HG03045 (cell line): ENCODE measurements at regions not wholly inside any gene's neighbourhood (a gene's known extent, or its start where the extent isn't known, plus 50 kb on each side); places are given as distances from the start of the nearest gene placed in this dataset.
"Not testable (repeated sequence)": the region's sequence is repeated elsewhere in the genome, so short reads cannot be mapped to it uniquely, and the experiment has no call there.

Experiments
- ATAC-seq: cut with Tn5 transposase; IDR thresholded peaks from one replicate; pipeline ENCODE4 v1.9.1; 2021; ENCODE audit warnings: mild to moderate bottlenecking, moderate library complexity; ENCODE audit not compliant: unreplicated experiment

DNA sequence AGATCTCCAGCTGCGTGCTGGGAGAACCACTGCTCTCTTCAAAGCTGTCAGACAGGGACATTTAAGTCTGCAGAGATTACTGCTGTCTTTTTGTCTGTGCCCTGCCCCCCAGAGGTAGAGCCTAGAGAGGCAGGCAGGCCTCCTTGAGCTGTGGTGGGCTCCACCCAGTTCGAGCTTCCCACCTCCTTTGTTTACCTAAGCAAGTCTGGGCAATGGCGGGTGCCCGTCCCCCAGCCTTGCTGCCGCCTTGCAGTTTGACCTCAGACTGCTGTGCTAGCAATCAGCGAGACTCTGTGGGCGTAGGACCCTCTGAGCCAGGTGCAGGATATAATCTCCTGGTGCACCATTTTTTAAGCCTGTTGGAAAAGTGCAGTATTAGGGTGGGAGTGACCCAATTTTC, 128.6 kb downstream of the ACTR3 start:
- not testable (repeated sequence) for ATAC-seq

DNA sequence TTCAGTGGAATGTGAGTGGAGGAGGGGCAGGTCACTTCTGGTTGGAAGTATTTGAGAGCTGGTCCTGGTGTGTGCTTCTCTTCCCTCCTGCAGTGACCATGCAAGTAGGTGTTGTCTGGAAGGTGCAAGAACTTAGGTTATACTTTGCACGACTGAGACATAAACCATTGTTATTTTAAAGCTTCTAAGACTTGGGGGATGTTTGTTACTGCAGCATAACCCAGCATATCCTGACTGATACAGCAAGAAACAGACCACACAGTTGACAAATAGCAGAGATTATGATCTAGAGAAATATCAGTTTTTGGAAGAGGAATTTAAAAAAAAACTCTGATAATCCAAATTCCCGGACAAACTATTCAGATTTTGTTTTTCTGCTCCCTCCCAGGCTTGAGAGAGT, 130.8 kb downstream of the ACTR3 start:
- ATAC-seq, result no peak

DNA sequence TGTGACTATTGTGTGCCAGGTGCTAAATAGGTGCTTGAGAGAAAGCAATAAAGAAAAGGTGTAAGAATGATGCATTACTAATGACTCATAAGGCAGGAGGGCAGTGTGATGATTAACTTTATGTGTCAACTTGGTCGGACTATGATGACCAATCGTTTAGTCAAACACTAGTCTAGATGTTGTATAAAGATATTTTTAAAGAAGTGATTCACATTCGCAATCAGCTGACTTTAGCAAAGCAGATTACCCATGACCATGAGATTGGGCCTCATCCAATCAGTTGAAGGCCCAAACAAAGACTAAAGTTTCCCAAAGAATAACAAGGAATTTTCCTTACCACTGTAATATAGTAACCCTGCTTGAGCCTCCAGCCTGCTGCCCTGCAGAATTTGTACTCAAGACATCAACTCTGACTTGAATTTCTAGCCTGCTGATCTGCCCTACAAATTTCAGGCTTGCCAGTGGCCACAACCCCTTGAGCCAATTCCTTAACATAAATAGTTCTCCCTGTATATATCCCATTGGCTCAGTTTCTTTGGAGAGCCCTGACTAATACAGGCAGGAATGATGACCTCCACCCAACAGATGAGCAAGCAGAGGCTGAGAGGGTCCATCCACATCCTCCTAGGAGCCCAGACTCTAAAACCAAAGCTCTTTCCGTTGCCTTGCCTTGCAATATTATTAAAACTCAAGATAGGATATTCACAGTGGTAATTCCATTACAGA, 132.6 kb downstream of the ACTR3 start:
- ATAC-seq, result no peak

DNA sequence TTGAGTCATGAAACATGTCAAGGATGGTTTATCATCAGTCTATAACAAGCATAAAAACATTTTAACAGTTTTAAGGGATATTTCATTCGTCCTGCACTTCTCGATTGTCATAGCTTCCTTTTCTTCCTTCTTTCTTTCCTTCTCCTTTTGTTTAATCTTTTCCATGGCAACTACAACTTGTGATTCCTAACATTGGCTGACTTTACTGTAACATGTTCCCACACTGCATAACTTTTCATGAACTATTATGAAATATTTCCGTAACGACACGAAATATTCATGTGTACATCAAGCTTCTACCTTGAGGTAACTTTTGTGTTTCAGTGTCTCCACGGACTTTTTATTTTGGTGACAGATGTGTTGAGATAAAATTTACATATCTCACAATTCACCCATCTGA, 134.4 kb downstream of the ACTR3 start:
- ATAC-seq, result no peak

DNA sequence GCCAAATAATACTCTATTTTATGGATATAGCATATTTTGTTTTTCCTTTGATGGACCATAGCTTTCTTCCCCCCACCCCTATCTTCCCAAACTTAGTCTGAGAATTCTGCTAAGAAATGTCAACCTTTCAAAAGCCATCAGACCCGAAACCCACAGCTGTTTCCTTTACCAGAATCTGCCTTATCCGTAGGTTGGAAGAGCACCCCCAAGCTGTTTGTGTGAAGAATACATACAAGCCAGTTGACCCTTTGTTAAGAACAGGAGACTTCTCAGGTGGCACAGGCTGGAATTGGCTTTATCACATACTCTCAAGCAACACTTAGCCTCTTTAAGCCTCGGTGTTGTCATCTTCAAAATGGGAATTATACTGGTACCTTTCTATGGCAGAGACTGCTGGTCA, 135.1 kb downstream of the ACTR3 start:
- ATAC-seq, result no peak

DNA sequence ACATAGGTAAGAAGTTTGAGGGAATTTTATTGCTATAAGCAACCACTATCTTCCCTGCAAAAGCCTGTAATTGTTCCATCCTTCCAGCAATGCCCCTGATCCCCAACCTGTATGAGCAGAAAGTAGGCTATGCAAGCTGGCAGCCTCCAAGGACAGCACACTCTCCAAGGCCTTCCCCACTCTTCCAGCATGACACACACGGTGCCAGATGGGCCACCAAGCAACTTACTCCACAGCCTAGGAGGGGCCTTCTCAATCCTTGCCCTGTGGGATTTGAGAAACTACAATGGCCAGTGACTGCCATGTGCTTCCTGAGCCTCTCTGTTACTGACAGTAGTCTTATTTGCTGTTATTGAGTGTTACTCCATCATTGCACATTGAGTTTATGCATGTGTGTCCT, 137.5 kb downstream of the ACTR3 start:
- no peak for ATAC-seq

DNA sequence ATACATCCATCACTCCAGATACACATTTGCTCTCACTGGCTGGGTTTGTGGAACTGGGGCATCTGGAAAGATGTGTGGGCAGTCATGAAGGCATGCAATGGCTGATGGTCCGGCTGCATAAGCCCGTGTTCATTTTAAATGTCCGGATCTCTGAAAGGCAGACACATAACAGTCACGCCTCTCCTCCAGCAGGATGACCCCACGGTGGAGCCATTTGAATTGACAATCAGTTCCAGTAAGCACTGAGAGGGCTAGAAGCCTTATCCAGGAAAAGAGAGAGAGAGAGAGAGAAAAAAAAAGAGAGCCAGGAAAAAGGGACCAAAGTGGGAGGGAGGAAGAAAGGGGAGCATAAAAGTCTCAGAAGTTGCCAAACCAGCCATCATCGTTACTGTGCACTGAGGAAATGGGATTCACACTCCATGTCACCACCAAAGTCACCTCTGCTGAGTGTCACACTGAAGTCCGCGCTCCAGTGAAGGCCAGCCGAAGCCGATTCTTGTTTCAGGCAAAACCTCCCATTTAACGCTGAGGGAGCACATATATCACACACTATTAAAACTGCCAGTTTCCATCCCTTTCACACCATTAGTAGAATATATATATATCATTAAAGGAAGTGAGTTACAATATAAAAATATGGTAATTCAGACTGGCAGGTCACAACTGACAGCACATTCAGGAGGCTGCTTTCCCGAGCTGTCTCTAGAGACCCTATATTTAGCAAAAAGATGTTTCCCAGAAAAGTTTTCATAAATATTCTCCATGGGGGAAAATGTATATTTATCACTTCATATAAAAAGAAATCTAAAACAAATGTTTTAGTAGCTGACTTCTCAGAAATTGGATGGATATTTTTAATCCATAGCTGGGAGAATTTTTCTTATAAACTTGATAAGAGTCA, 142.0 kb downstream of the ACTR3 start:
- ATAC-seq, result no peak

DNA sequence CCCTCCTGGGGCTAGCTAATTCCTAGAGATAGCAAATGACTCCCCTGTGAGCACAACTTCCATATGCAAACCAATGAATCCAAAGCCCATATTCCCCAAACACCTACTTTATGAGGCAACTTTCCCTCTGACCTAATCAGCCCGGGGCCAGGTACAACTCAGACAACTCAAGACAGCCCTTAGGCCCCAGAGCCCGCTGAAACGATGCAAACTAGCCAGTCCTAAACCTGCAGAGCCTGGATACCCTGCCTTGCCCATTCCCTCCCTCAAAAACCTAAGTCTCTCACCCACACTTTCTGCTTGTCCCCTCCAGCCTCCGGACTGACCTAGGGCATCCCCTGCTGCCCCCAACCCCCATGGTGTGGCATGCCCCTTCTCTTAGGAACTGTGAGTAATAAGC, 142.8 kb downstream of the ACTR3 start:
- ATAC-seq, result no peak

DNA sequence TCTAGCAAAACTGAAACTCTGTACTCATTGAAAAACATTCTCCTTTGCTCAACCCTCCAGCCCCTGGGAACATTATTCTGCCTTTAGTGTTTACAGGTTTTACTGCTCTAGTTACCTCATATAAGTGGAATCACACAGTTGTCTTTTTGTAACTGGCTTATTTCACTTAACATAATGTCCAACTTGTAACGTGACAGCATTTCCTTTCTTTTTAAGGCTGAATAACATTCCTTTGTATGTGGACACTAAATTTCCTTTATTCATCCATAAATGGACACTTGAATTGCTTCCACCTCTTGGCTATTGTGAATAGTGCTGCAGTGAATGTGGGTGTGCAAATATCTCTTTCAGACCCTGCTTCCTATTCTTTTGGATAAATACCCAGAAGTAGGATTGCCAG, 144.9 kb downstream of the ACTR3 start:
- no peak for ATAC-seq

DNA sequence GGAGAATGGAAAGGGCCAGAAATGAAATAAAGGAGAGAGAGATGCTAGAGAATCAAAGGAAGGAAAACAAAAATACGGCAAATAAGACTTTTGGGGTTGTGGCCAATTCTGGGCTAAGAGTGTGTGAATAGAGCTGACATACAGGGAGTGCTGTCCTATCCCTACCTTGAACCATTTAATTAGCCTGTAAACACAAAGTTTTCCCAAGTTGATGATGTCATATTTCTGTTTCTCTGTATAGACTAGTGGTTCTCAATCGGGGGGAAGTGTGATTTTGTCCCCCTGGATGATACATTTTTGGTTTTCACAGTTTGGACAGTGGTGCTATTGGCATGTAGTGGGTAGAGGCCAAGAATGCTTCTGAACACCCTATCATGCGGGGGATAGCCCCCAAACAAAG, 148.8 kb downstream of the ACTR3 start:
- no peak for ATAC-seq

DNA sequence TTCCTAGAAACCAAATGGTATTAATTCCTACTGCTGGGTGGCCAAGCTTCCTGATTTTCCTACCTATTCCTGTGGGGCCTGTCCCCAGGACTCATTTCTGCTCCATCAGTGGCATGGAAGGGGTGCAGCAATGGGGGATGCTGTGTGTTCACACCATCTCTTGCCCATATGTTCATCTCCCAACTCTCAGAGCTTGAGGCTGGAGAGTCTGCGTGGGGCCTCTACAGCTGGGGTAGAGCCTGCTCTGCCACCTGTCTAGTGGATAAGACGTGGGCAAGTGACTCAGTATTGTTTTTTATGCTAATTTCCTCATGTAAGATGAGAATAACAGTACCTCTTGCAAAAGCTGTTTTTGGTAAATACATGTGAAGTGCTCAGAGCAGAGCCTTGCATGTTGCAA, 149.8 kb downstream of the ACTR3 start:
- ATAC-seq, result no peak

DNA sequence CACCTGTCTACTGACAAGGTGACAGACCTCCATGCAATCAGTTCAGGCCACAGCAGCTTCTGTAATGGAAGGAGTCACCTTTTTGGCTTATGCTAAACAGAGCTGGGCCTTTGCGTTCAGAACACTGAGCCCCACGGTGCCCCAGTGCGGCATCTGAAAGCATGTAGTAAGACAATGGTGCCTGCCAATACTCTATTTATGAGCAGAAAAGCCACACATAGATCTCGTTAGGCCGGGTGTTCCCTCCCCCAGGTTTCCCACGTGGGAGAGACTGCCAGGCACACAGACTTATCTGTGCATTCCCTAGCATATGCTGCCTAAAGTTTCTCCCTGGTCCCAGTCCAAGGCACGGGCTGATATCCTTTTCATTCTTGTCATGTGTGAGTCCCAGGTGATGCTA, 150.9 kb downstream of the ACTR3 start:
- no peak for ATAC-seq

DNA sequence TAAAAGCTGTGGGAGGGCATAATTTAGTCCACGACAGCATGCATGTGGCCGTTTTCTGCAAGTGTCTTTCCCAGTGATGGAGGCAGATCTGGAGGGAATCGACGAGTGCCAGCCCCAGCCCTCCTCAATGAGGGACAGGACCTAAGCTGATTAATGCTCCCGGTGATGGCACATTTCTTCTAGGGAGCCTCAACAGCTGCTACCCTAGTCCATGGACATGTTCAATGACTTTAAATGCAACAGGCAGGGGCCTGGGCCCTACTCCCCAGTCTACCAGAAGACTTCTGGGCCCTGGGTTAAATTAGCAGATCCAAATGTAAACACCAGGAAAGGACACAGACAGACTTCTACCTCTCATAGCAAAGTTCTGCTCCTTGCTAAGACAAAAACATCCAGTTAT, 155.1 kb downstream of the ACTR3 start:
- no peak for ATAC-seq

DNA sequence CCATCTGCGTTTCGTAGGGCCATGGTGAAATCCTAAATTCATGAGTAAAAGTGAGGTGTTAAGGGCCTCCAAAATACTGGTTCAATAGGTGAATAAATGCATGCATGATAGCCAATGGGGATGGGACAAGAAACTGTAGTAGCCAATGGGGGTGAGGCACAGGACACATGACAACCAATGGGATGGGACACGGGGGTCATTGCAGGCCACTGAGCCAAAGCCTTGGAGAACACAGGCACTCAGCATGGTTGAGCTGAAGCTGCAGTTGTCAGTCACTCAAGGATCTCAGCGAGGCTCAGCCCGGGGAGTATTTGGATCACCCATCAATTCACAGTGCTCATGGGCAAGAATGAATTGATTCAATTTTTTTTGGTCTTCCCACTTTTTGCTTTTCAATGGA, 156.5 kb downstream of the ACTR3 start:
- no peak for ATAC-seq

DNA sequence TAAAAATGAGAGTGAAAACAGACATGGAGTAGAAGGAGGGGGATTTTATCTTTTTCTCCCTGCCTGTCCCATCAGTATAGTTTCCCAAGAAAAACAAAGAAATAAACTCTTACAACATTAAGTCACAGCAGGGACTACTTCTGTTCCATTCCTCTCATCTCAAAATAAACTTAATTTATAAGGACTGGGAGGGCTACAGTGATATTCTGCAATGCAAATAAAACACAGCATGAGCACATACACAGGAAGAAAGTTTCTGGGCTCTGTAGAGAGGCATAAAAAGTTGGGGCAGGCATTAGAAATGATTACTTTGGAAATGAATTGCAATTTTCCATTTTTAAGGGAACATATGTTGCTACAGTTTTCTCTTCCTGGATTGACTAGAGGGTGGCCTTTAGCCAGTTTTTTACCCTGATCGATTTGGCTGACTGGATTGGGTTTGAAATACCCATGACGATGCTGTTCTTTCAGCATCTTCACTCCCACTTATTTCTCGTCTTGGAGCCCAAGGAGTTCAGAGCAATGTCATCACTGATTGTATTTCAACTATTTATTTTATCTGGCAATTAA, 157.1 kb downstream of the ACTR3 start:
- no peak for ATAC-seq

DNA sequence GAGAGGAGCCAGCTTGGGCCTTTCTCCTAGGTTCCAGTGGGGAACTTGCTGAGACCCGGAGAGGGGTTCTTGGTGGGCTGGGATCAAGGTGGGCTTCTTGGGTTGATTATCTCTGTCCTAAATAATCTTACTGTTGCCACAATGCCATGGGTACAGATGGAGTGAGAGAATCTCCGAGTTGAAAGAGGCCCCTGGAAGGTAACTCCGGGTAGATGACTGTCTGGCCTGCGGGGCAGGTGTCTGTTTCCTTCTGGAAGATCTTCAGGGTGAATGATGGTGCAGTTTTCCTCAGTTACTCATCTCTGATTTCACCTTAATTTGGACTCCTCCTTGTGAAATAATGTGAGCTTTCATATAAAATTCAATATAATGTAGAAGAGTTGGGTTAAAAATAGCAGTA, 159.4 kb downstream of the ACTR3 start:
- ATAC-seq, result no peak

DNA sequence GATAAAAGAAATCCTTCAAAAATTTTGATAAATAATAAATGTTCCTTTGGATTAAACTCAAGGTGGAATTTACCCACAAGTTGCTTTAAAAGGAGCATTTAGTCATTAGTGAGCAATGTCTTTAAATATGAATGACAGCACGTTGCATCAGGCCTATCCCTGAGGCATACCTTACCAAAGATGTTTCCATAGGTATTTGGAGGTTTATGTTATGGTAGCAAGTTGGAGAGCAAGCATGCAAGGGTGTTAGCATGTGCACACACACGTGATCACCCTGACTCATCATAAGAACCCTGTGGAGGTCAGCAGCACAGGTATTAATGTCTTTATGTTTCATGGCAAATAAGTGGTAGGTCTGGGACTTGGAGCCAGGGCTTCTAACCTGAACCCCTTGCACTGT, 159.9 kb downstream of the ACTR3 start:
- no peak for ATAC-seq

DNA sequence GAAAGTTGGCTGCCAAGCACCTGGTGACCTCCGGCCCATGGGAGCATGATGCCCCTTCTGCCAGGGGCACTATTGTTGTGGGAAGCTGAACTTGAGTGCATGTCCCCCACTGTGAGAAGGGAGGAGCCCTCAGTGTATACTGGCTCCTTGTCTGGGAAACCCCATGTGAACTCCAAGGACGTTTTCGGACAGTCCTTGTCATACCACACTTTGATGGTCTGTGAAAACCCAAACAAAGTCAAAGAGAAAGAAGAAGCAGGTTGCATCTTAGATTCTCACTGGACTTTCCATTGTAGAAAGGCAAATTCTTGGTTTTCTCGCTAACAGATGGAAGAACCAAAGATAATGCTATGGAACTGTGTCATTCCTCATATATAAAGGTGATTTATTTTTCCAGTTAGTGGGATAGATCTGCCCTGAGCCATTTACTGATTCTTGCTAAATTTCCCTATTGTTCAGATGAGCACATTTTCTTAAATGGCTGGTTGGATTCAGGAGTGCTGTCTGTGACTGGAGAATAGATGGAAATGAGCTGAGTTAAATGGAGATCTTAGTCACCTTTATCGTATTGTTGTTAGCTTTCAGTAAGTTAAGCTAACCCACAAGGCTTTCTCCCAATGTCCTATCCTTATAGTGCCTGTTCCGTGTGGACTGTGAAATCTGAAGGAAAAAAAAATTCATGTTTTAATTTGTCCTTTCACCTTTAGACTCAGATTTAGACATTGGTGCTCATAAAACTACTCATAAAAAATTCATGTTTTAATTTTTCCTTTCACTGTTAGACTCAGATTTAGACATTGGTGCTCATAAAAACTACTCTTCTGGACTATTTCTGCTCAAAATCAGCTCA, 166.6 kb downstream of the ACTR3 start:
- ATAC-seq, result peak; percentile 92

DNA sequence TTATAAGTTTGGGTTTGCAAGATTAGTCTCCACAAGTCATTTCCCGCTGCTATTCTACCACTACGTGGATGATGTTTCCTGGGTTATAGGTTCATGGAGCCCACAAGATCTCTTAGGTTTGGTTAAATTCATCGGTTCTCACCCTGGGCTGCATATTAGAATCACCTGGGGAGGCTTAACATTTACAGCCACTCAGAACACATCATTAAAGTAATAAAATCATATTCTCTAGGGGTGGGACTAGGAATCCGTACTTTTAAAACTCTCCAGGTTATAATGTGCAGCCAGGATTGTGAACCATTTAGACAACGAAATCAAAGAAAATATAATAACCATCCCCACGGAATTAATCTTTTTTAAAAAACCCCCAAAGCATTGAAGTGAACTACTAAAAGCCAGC, 167.7 kb downstream of the ACTR3 start:
- no peak for ATAC-seq

DNA sequence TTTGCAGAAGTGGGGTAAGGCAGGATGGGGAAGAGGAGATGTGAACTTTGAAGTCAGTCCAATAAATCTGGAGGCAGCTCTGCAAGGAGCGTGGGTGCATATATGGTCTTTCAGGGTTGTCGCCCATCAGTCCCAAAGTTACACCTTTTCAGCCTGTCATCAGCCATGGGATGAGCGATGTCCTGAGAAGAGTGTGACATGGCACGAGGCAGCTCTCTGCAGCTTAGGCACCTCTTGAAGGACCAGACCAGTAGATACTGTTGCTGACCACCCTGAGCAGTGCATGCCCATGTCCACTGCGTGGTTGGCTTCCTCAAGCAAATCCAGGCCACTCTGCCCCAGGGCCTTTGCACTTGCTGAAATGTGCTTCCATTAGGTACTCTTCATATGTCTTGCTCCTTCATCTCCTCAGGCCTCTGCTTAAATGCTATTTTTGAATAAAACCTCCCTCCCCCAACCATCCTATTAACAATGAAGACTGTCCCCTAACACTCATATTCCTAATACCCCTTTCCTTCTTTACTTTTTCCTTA, 171.7 kb downstream of the ACTR3 start:
- ATAC-seq, result no peak

DNA sequence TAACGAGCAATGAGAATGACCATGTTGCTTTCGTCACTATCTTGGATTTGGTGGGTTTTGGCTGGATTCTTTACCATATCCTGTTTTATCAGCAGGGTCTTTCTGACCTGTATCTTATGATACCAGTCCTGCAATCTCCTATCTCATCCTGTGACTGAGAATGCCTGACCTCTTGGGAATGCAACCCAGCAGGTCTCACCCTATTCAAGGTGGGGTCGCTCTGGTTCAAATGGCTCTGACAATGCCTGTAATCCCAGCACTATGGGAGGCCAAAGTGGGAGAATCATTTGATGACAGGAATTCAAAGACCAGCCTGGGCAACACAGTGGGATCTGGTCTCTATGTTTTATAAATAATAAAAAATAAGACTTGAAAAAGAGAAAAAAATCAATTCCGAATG, 173.5 kb downstream of the ACTR3 start:
- no peak for ATAC-seq
